ENCODE measurements at regions not wholly inside any gene's neighbourhood (a gene's known extent, or its start where the extent isn't known, plus 50 kb on each side); places are given as distances from the start of the nearest gene placed in this dataset.

DNA sequence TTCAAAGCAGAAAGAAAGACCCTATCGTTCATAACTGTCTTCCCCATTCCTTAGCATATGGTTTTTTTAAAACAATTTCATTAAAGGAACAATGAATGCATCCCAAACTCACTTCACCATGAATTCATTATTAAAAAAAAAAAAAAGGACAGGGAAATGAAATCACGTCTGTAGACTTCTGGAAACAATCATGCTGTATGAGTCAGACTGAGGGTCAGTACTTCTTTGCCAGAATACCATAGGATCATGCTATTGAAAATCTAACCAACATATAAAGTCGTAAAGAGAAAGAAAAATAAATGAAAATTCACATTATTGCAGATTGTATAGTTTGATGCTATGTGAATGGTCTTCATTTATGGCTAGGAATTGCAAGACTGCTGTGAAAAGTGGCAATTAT lies 144.4 kb downstream of the PCDH18 start:
- H2AFZ ChIP-seq (ENCODE audit: low read depth, low read length, severe bottlenecking) = no peak overlapping the region
- no peaks in the 10 kb centered on the region for H3K79me2 ChIP-seq (ENCODE audit: insufficient read depth, low read length)
- TF ChIP-seq, protein P1, sequence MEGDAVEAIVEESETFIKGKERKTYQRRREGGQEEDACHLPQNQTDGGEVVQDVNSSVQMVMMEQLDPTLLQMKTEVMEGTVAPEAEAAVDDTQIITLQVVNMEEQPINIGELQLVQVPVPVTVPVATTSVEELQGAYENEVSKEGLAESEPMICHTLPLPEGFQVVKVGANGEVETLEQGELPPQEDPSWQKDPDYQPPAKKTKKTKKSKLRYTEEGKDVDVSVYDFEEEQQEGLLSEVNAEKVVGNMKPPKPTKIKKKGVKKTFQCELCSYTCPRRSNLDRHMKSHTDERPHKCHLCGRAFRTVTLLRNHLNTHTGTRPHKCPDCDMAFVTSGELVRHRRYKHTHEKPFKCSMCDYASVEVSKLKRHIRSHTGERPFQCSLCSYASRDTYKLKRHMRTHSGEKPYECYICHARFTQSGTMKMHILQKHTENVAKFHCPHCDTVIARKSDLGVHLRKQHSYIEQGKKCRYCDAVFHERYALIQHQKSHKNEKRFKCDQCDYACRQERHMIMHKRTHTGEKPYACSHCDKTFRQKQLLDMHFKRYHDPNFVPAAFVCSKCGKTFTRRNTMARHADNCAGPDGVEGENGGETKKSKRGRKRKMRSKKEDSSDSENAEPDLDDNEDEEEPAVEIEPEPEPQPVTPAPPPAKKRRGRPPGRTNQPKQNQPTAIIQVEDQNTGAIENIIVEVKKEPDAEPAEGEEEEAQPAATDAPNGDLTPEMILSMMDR (IDR thresholded peaks at IDR 0.05; ENCODE audit: insufficient read depth, low read length, poor library complexity, severe bottlenecking) = no peak
- no peak overlapping the region for H3K4me3 ChIP-seq (ENCODE audit: insufficient read depth, low read length, poor library complexity, severe bottlenecking)
- H3K27me3 ChIP-seq (ENCODE audit: low read length) = no peaks in the 10 kb centered on the region
- H3K9ac ChIP-seq (ENCODE audit: low read length) = no peak overlapping the region
- H3K9me3 ChIP-seq (ENCODE audit: insufficient read depth, low read length) = no peaks in the 10 kb centered on the region
- no peaks in the 10 kb centered on the region for H3K36me3 ChIP-seq (ENCODE audit: low read length)
- H3K4me2 ChIP-seq (ENCODE audit: low read depth, low read length, poor library complexity, severe bottlenecking) = no peak overlapping the region
- H3F3A ChIP-seq (ENCODE audit: insufficient read depth) = no peaks in the 10 kb centered on the region
- no peaks in the 10 kb centered on the region for H3K9me2 ChIP-seq (replicated peaks; ENCODE audit: insufficient read depth, low read length)
- no peaks in the 10 kb centered on the region for H4K20me1 ChIP-seq (ENCODE audit: low read depth, low read length)
- H3K27ac ChIP-seq (ENCODE audit: low read depth, low read length) = no peak overlapping the region

DNA sequence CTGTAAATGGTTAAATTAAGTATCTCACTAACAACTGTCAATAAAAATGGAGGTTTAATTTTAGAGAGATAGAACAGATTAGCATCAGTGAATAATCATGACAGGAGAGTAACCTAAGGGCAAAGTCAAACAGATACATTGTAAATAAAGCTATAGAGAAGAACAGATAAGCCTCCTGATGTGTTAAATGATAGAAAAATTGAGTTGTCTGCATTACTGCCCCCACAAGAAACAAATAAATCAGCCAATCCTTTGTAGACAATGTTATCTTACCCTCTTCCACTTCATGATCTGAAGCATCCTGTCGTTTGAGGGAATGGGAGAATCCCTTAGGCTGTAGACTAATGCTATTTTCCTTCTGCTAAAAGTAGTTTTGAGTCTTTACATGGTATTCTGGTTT lies 147.8 kb downstream of the PCDH18 start:
- no peaks in the 10 kb centered on the region for H3F3A ChIP-seq (ENCODE audit: insufficient read depth)
- H3K4me2 ChIP-seq (ENCODE audit: low read depth, low read length, poor library complexity, severe bottlenecking) = no peak overlapping the region
- no peaks in the 10 kb centered on the region for H4K20me1 ChIP-seq (ENCODE audit: low read depth, low read length)
- no peaks in the 10 kb centered on the region for H3K79me2 ChIP-seq (ENCODE audit: insufficient read depth, low read length)
- no peaks in the 10 kb centered on the region for H3K27me3 ChIP-seq (ENCODE audit: low read length)
- TF ChIP-seq, protein P1 (IDR thresholded peaks at IDR 0.05; ENCODE audit: insufficient read depth, low read length, poor library complexity, severe bottlenecking) = no peak
- TF ChIP-seq EZH2phosphoT487 (conservative IDR thresholded peaks at IDR 0.05; ENCODE audit: low read length) = no peak
- H3K4me3 ChIP-seq (ENCODE audit: insufficient read depth, low read length, poor library complexity, severe bottlenecking) = no peak overlapping the region
- H3K9me3 ChIP-seq (ENCODE audit: insufficient read depth, low read length) = no peaks in the 10 kb centered on the region
- H3K36me3 ChIP-seq (ENCODE audit: low read length) = no peaks in the 10 kb centered on the region
- no peak overlapping the region for H2AFZ ChIP-seq (ENCODE audit: low read depth, low read length, severe bottlenecking)
- no peak overlapping the region for H3K27ac ChIP-seq (ENCODE audit: low read depth, low read length)
- H3K9me2 ChIP-seq (replicated peaks; ENCODE audit: insufficient read depth, low read length) = no peaks in the 10 kb centered on the region
- H3K9ac ChIP-seq (ENCODE audit: low read length) = no peak overlapping the region

DNA sequence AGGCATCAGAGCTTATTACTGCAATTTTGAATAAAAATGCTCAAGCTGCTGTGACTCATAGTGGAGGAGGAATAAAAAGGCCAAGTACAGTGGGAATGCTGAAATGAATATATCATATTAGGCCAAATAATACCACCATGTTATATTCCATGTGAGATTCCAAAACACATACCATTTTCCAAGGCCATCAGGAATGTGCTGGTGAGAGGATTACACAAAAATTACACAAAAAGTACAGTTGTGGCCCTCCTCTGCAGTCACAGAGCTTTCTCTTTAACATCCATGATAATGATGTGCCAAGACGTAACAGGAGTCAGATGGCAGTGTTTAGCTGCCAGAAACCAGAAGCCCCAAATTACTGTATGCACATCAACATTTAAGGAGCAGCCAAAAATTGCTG lies 153.5 kb downstream of the PCDH18 start:
- no peaks in the 10 kb centered on the region for H3K36me3 ChIP-seq (ENCODE audit: low read length)
- no peaks in the 10 kb centered on the region for H3K27me3 ChIP-seq (ENCODE audit: low read length)
- H3K9me2 ChIP-seq (replicated peaks; ENCODE audit: insufficient read depth, low read length) = no peaks in the 10 kb centered on the region
- no peak overlapping the region for H3K9ac ChIP-seq (ENCODE audit: low read length)
- H3K27ac ChIP-seq (ENCODE audit: low read depth, low read length) = no peak overlapping the region
- no peaks in the 10 kb centered on the region for H3K79me2 ChIP-seq (ENCODE audit: insufficient read depth, low read length)
- no peak overlapping the region for H3K4me2 ChIP-seq (ENCODE audit: low read depth, low read length, poor library complexity, severe bottlenecking)
- no peaks in the 10 kb centered on the region for H3K9me3 ChIP-seq (ENCODE audit: insufficient read depth, low read length)
- H3K4me3 ChIP-seq (ENCODE audit: insufficient read depth, low read length, poor library complexity, severe bottlenecking) = no peak overlapping the region
- no peak for TF ChIP-seq EZH2phosphoT487 (conservative IDR thresholded peaks at IDR 0.05; ENCODE audit: low read length)
- TF ChIP-seq, protein P1 (IDR thresholded peaks at IDR 0.05; ENCODE audit: insufficient read depth, low read length, poor library complexity, severe bottlenecking) = no peak
- no peaks in the 10 kb centered on the region for H3F3A ChIP-seq (ENCODE audit: insufficient read depth)
- no peak overlapping the region for H2AFZ ChIP-seq (ENCODE audit: low read depth, low read length, severe bottlenecking)
- no peaks in the 10 kb centered on the region for H4K20me1 ChIP-seq (ENCODE audit: low read depth, low read length)

DNA sequence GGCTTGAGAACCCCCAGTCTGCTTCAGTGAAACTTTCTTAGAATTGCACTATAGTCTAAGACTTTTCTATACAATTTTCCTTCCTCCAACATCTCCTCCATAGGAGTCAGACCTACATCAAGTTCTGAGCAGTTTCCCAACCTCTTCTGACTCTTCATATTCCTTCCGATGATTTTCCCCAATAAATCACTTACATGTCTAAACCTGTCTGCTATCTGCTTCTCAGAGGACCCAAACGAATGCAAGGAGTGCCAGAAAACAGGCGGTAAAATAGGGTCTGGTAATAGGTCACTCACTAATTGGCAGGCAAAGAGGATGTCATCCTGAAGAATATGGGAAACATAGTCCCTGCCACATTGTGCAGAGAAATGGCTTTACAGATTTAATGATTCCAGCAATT lies 153.9 kb downstream of the PCDH18 start:
- H3K27me3 ChIP-seq (ENCODE audit: low read length) = no peaks in the 10 kb centered on the region
- H3K9ac ChIP-seq (ENCODE audit: low read length) = no peak overlapping the region
- H3K9me3 ChIP-seq (ENCODE audit: insufficient read depth, low read length) = no peaks in the 10 kb centered on the region
- no peaks in the 10 kb centered on the region for H3K79me2 ChIP-seq (ENCODE audit: insufficient read depth, low read length)
- H3F3A ChIP-seq (ENCODE audit: insufficient read depth) = no peaks in the 10 kb centered on the region
- no peaks in the 10 kb centered on the region for H4K20me1 ChIP-seq (ENCODE audit: low read depth, low read length)
- H3K27ac ChIP-seq (ENCODE audit: low read depth, low read length) = no peak overlapping the region
- no peak overlapping the region for H2AFZ ChIP-seq (ENCODE audit: low read depth, low read length, severe bottlenecking)
- no peak overlapping the region for H3K4me3 ChIP-seq (ENCODE audit: insufficient read depth, low read length, poor library complexity, severe bottlenecking)
- H3K9me2 ChIP-seq (replicated peaks; ENCODE audit: insufficient read depth, low read length) = no peaks in the 10 kb centered on the region
- no peak overlapping the region for H3K4me2 ChIP-seq (ENCODE audit: low read depth, low read length, poor library complexity, severe bottlenecking)
- no peak for TF ChIP-seq EZH2phosphoT487 (conservative IDR thresholded peaks at IDR 0.05; ENCODE audit: low read length)
- TF ChIP-seq, protein P1 (IDR thresholded peaks at IDR 0.05; ENCODE audit: insufficient read depth, low read length, poor library complexity, severe bottlenecking) = no peak
- H3K36me3 ChIP-seq (ENCODE audit: low read length) = no peaks in the 10 kb centered on the region

All from SU-DHL-6 (cell line).